Caki2 (cell line): ENCODE measurements at regions not wholly inside any gene's neighbourhood (a gene's known extent, or its start where the extent isn't known, plus 50 kb on each side); places are given as distances from the start of the nearest gene placed in this dataset.
"Not testable (repeated sequence)": the region's sequence is repeated elsewhere in the genome, so short reads cannot be mapped to it uniquely, and the experiment has no call there.

Experiments
- DNase-seq: peaks from one replicate; pipeline ENCODE4 v3.0.0-alpha.2; 2015; ENCODE audit warnings: low read depth
- in situ Hi-C: cut with HindIII; loops from 2 replicates; pipeline ENCODE4 v1.10.0; 2016; ENCODE audit warnings: low sequenced_read_pairs, low pct_unique_long_range_greater_than_20kb, mixed read lengths

- DNase-seq = no peak
- in situ Hi-C loops = no loop called here
These were observed 51.8 kb downstream of the ASCL4 start for GRCh38 chr12:107826276-107826675.

- in situ Hi-C loops = no loop called here
- no peak for DNase-seq
These were observed 54.8 kb downstream of the ASCL4 start for GRCh38 chr12:107829271-107829670.

GRCh38 chr12:107832441-107832840, 57.9 kb downstream of the ASCL4 start:
- in situ Hi-C loops = no loop called here
- DNase-seq = no peak

GRCh38 chr12:107840186-107840585, 65.7 kb downstream of the ASCL4 start:
- in situ Hi-C loops = no loop called here
- DNase-seq = no peak

- in situ Hi-C loops = no loop called here
- DNase-seq = no peak
These were observed 69.1 kb downstream of the ASCL4 start for GRCh38 chr12:107843351-107844311.

GRCh38 chr12:107844312-107844921, 69.9 kb downstream of the ASCL4 start:
- DNase-seq = no peak
- in situ Hi-C loops = no loop called here

- in situ Hi-C loops = no loop called here
- DNase-seq = no peak
These were observed 70.9 kb downstream of the ASCL4 start for GRCh38 chr12:107845226-107845979.

- in situ Hi-C loops = no loop called here
- no peak for DNase-seq
These were observed 71.6 kb downstream of the ASCL4 start for GRCh38 chr12:107845980-107846659.

- no peak for DNase-seq
- in situ Hi-C loops = no loop called here
These were observed 72.9 kb downstream of the ASCL4 start for GRCh38 chr12:107847430-107847829.

GRCh38 chr12:107847830-107848229, 73.3 kb downstream of the ASCL4 start:
- DNase-seq = no peak
- in situ Hi-C loops = no loop called here

- in situ Hi-C loops = no loop called here
These were observed 79.0 kb downstream of the ASCL4 start for GRCh38 chr12:107853479-107853878.

GRCh38 chr12:107855471-107855870, 81.0 kb downstream of the ASCL4 start:
- in situ Hi-C loops = no loop called here
- DNase-seq = no peak

More at GRCh38 chr12:107853479-107853878, 79.0 kb downstream of the ASCL4 start:
- DNase-seq = no peak

GRCh38 chr12:107856096-107856495, 81.6 kb downstream of the ASCL4 start:
- no peak for DNase-seq
- in situ Hi-C loops = no loop called here

GRCh38 chr12:107857191-107857590, 82.7 kb downstream of the ASCL4 start:
- in situ Hi-C loops = no loop called here
- DNase-seq = no peak

GRCh38 chr12:107859367-107859766, 84.9 kb downstream of the ASCL4 start:
- in situ Hi-C loops = no loop called here

GRCh38 chr12:107864235-107864634, 89.7 kb downstream of the ASCL4 start:
- in situ Hi-C loops = no loop called here
- no peak for DNase-seq

More at GRCh38 chr12:107859367-107859766, 84.9 kb downstream of the ASCL4 start:
- DNase-seq = no peak

- DNase-seq, in situ Hi-C loops: not testable (repeated sequence)
These were observed 90.2 kb downstream of the ASCL4 start for GRCh38 chr12:107864727-107865126.

- in situ Hi-C loops = no loop called here
- DNase-seq = no peak
These were observed 98.7 kb downstream of the ASCL4 start for GRCh38 chr12:107873223-107873622.
